ENCODE measurements at regions not wholly inside any gene's neighbourhood (a gene's known extent, or its start where the extent isn't known, plus 50 kb on each side); places are given as distances from the start of the nearest gene placed in this dataset.

- TF ChIP-seq, protein P1, sequence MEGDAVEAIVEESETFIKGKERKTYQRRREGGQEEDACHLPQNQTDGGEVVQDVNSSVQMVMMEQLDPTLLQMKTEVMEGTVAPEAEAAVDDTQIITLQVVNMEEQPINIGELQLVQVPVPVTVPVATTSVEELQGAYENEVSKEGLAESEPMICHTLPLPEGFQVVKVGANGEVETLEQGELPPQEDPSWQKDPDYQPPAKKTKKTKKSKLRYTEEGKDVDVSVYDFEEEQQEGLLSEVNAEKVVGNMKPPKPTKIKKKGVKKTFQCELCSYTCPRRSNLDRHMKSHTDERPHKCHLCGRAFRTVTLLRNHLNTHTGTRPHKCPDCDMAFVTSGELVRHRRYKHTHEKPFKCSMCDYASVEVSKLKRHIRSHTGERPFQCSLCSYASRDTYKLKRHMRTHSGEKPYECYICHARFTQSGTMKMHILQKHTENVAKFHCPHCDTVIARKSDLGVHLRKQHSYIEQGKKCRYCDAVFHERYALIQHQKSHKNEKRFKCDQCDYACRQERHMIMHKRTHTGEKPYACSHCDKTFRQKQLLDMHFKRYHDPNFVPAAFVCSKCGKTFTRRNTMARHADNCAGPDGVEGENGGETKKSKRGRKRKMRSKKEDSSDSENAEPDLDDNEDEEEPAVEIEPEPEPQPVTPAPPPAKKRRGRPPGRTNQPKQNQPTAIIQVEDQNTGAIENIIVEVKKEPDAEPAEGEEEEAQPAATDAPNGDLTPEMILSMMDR (CRISPR knock-in tag; IDR thresholded peaks at IDR 0.05), result no peak
- no peak for TF ChIP-seq ZNF232 (CRISPR knock-in tag; IDR thresholded peaks at IDR 0.05; ENCODE audit: borderline replicate concordance)
- no peak for TF ChIP-seq HNRNPUL1 (IDR thresholded peaks at IDR 0.05; ENCODE audit: low read depth, low read length)
- no peak for TF ChIP-seq BCLAF1 (IDR thresholded peaks at IDR 0.05)
- TF ChIP-seq NCOA1 (CRISPR knock-in tag; IDR thresholded peaks at IDR 0.05), result no peak
- TF ChIP-seq POLR2AphosphoS5 (IDR thresholded peaks at IDR 0.05; ENCODE audit: low read depth, low read length), result no peak
- TF ChIP-seq SIN3B (IDR thresholded peaks at IDR 0.05; ENCODE audit: low read length), result no peak
- no peak for TF ChIP-seq MYNN (CRISPR knock-in tag; IDR thresholded peaks at IDR 0.05; ENCODE audit: low read depth)
- TF ChIP-seq ZNF256 (CRISPR knock-in tag; conservative IDR thresholded peaks at IDR 0.05), result no peak
- no peak for TF ChIP-seq POLR2A (IDR thresholded peaks at IDR 0.05; ENCODE audit: insufficient read depth in 1 of 2, low read depth in 2 of 2, low read length in 2 of 2)
These were observed 289.7 kb downstream of the MRPS30 start for GRCh38 chr5:45098483-45098882.
